NCI-H446 treated with DMSO at 0.1 percent for 48 hours (cell line): ENCODE measurements at regions not wholly inside any gene's neighbourhood (a gene's known extent, or its start where the extent isn't known, plus 50 kb on each side); places are given as distances from the start of the nearest gene placed in this dataset.
"Not testable (repeated sequence)": the region's sequence is repeated elsewhere in the genome, so short reads cannot be mapped to it uniquely, and the experiment has no call there.

Experiments used
- DNase-seq: peaks from one replicate; lab custom pipeline; 2025; lab: John Stamatoyannopoulos, UW

DNA sequence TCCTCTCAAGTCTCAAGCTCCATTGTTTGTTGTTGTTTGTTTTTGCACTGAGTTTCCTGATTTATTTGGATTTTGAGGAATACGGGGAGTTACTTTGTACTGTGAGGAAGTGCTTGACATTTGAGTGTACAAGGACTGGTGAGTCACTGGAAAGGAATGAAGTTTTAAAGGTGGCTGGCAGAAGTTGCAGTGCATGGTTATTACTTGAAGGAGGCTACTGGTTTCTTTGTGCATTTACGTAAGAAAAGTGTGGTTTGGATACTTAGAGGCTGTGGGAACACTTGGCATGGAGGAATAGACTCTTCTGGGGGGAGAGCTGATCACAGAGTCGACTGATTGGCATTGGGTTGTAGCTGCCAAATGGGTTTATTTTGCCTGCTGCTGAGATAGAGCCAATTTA lies 919.0 kb downstream of the TAF11L14 start:
- peak; percentile 26 for DNase-seq

- DNase-seq: no peak
Measured at GRCh38 chr5:18560602-18561001, 926.3 kb downstream of the TAF11L14 start.

DNA sequence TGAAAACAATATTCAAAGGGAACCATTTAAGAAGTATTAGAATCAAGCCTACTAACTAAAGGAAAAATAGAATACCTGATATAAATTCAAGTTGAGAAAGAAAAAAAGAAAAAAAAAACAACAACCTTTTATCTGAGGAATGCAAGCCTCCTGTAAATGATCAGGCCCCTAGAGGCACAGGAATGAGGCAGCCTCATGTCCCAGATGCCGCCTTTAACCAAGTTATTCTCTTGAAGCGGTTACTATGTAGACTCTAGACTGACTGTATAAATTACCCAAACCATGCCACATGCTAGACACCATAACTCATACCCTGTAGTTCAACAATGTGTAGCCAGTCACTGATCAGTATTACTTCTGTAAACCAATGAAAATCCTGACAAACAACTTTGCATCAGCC lies 929.6 kb downstream of the TAF11L14 start:
- no peak for DNase-seq

DNA sequence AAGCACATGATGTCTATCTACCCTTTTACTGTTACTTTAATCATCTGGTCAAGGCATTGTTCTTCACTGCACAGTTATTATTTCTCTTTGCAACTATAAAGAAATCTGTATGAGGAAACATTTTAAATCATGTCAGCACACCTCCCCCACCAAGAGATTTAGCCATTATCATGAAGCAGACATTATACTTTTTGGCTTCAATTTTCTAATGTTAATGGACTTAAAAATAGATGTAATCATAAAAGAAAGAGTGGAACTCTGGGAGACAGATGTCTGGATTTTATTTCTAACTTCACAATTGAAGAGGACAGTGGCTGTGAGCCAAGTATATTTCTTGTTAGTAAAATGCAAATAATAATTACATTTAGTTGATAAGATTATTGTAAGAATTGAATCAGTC lies 932.4 kb downstream of the TAF11L14 start:
- no peak for DNase-seq

DNA sequence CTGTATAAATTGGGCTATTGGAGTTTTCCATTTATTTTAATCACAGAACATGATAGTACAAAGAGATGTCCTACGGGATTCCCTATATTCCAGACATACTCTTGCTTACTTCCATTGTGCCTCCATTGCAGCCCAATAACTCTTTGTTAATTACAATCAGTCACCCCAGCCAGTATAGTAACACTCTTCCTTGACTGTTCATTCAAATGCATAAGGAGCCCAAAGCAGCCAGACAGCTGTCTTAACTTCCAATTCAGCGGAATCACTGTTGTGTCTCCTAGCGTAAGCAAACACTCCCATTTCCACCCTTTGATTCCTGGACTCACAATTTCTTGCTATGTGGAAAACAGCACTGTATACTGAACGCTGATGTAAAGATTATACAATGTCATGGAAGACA lies 942.3 kb downstream of the TAF11L14 start:
- no peak for DNase-seq

GRCh38 chr5:18601185-18601584 lies 966.9 kb downstream of the TAF11L14 start:
- DNase-seq: no peak

DNA sequence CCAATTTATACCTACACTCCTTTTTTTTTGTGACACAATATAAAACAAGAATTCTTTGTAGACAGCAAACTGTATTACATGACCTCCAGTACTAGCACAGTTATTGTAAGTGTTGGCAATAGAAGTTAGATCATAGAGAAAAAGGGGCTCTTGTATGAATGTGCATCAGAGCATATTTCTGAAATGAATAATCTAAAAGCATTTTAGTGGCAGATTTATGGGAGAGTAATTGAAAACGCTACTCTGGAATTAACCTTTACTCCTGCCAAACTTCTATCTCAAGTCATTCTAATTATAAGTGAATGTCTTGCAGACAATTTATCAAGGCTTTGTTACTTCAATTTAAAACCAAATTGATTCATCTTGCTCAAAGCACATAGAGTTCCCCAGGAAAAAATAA lies 968.1 kb downstream of the TAF11L14 start:
- DNase-seq: peak; percentile 90

- no peak for DNase-seq
Measured at GRCh38 chr5:18605186-18605585, 970.9 kb downstream of the TAF11L14 start.

GRCh38 chr5:18607570-18607969 lies 973.3 kb downstream of the TAF11L14 start:
- no peak for DNase-seq

GRCh38 chr5:18617191-18617590 lies 982.9 kb downstream of the TAF11L14 start:
- DNase-seq: not testable (repeated sequence)

GRCh38 chr5:18630458-18631045 lies 996.3 kb downstream of the TAF11L14 start:
- DNase-seq: no peak

- DNase-seq: no peak
Measured at GRCh38 chr5:18652404-18653215, 1018.4 kb downstream of the TAF11L14 start.

- DNase-seq: no peak
Measured at GRCh38 chr5:18653216-18653752, 1019.0 kb downstream of the TAF11L14 start.

GRCh38 chr5:18660511-18660910 lies 1026.3 kb downstream of the TAF11L14 start:
- DNase-seq: no peak

- DNase-seq: no peak
Measured at GRCh38 chr5:18662231-18662630, 1028.0 kb downstream of the TAF11L14 start.

DNA sequence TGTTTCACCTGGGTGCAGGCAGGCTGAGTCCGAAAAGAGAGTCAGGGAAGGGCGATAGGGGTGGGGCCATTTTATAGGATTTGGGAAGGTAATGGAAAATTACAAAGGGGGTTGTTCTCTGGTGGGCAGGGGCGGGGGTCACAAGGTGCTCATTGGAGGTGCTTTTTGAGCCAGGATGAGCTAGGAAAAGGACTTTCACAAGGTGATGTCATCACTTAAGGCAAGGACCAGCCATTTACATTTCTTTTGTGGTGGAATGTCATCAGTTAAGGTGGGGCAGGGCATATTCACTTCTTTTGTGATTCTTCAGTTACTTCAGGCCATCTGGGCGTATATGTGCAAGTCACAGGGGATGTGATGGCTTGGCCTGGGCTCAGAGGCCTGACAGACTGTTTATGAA lies 1040.0 kb downstream of the TAF11L14 start:
- DNase-seq: not testable (repeated sequence)

DNA sequence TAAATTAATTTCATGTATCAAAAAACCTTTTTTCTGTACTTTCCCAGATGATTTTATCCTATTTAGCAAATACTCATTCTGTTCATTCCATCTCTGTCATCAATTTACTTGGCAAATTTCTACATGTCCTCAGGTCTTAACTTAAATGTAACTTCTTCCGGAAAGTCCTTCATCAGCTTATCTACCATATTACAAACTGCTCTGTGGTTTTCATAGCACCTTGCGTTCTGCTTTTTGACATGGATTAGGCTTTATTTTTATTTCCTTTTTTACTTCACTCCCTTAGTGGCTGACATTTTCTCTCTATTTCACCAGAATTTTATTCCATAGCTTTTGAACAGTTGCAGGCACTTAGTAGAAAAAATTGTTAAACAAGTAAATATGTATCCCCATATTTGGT lies 1040.8 kb downstream of the TAF11L14 start:
- no peak for DNase-seq

GRCh38 chr5:18686253-18686652 lies 1052.0 kb downstream of the TAF11L14 start:
- DNase-seq: no peak

DNA sequence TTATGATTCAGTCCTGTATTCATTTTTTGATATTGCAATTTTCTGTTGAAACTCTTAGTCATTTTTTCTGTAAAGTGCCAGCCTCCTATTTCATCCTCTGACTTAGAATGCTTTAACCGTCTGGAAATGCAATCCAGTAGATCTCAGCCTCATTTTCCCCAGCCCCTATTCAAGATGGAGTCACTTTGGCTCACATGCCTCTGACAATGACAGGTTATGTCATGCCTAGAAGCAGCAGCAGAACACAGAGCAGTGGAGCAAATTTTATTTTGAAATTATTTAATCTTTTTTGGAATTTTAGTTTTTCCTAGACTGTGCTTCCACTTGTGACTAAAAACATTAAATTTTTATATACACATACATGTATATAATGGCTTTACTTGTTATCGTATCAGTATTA lies 1053.2 kb downstream of the TAF11L14 start:
- no peak for DNase-seq

DNA sequence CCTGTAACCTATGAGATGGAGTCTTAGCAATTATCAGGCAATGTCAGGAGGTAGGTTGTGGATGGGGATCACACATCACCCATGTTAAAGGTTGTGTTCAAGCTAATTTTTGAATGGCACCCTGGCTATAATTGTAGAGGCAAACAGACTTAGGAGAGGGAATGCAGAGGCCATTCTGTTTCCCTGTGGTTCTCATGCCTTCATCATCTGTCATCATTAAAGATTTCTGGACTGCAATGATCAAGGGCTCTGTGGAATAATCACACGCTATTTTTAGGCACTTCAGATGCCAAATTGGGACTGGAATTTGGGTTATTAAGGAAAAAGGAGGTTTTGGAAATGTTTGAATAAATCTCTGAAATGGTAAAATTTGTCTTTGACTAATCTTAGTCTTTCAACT lies 1065.4 kb downstream of the TAF11L14 start:
- no peak for DNase-seq

GRCh38 chr5:18702821-18703220 lies 1068.6 kb downstream of the TAF11L14 start:
- DNase-seq: no peak

DNA sequence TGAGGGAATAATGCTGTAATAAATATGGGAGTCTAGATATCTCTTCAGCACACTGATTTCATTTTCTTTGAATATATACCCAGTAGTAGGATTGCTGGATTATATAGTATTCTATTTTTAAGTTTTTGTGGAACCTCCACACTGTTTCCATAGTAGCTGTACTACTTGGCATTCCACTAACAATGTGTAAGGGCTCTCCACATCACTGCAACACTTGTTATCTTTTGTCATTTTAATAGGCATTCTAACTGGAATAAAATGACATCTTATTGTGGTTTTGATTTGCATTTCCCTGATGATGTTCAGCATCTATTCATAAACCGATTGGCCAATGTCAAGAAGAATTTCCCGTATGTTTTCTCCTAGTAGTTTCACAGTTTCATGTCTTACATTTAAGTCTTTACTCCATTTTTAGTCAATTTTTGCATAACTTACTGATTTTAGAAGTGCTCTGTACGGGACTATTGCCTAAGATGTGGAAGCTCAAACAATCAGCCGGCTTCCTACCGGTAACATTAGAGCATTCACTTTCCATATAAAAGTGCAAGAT lies 1078.8 kb downstream of the TAF11L14 start:
- DNase-seq: no peak

GRCh38 chr5:18720002-18720401 lies 1085.7 kb downstream of the TAF11L14 start:
- DNase-seq: no peak
